Choroid plexus epithelial cell (primary cell): ENCODE measurements at regions not wholly inside any gene's neighbourhood (a gene's known extent, or its start where the extent isn't known, plus 50 kb on each side); places are given as distances from the start of the nearest gene placed in this dataset.

Source experiments
- DNase-seq: peaks from one replicate; pipeline ENCODE4 v3.0.0-alpha.2; 2010; ENCODE audit warnings: low read depth
- H3K4me3 ChIP-seq: 2 replicates; pipeline ENCODE4 v1.5.1; 2011; ENCODE audit warnings: low read depth, mild to moderate bottlenecking, control low read depth, low read length, moderate library complexity
- CTCF ChIP-seq: conservative IDR thresholded peaks from 2 replicates; pipeline ENCODE4 v1.5.1; 2011; ENCODE audit warnings: low read depth, mild to moderate bottlenecking, control low read depth, inconsistent platforms, low read length, moderate library complexity

GRCh38 chr6:55033016-55033546 is 141.2 kb upstream of the HCRTR2 start:
- H3K4me3 ChIP-seq: no peak overlapping the region
- DNase-seq: no peak
- TF ChIP-seq CTCF: no peak

GRCh38 chr6:55034752-55035151 is 139.6 kb upstream of the HCRTR2 start:
- no peak overlapping the region for H3K4me3 ChIP-seq
- no peak for TF ChIP-seq CTCF
- no peak for DNase-seq

DNA sequence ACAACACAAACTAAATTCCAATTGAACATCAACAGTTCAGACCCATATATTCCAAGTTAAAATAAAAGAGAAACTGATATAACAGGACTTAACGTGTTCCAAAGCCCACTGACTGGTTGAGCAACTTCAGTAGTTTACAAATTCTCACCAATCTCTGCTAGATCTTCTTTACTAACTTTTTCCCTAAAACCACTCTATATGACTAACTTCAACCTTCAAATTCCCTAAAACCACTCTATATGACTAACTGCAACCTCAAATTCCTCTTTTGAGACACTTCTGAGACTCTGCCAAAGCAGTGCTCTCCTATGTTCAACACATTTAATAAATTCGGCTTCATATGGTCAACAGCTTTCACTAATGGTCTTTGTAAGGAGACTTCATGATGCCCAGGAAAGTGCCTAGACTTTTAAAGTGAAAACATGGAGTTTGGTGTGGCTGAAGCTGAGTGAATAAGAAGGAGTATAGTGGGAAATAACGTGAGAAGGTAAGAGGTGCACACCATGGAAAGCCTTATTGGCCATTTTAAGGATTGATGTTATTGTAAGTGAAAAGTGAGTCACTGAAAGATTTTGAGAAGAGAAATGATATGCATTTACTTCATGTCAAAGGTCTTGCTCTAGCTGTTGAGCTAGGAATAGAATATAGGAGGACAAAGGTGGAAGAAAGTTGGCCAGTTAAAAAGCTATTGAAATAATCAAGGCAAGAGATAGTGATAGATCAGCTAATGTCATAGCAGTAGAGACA is 134.0 kb upstream of the HCRTR2 start:
- no peak for TF ChIP-seq CTCF
- no peak overlapping the region for H3K4me3 ChIP-seq
- DNase-seq: peak; percentile 58

GRCh38 chr6:55046869-55047422 is 127.4 kb upstream of the HCRTR2 start:
- no peak overlapping the region for H3K4me3 ChIP-seq
- DNase-seq: peak; percentile 18
- TF ChIP-seq CTCF: no peak

DNA sequence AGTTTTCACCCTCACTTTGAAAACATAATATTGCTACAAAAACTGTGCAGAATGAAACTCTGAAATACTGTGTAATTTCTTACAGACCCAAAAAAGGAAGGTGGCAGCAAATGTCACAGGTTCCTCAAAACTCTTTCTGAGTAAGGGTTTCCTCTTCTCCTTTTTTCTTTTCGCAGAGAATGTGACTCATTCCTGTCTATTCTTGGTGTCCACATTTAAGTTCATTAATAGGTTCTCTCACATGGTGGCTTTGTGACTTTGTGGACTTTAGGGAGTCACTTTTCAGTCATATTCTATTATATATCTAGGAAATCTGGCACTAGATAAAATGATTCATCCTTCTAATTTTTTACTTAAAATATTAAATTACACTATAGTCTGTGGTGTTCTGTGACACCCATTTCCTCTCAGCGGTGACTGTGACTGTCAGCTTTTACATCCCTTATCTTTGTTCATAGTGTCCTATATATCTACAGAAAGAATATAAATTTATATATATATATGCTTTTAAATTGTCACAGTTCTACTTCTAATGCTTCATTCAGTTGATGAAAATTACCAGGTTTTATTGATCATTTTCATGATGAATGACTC is 126.8 kb upstream of the HCRTR2 start:
- DNase-seq: no peak
- no peak overlapping the region for H3K4me3 ChIP-seq
- TF ChIP-seq CTCF: no peak

DNA sequence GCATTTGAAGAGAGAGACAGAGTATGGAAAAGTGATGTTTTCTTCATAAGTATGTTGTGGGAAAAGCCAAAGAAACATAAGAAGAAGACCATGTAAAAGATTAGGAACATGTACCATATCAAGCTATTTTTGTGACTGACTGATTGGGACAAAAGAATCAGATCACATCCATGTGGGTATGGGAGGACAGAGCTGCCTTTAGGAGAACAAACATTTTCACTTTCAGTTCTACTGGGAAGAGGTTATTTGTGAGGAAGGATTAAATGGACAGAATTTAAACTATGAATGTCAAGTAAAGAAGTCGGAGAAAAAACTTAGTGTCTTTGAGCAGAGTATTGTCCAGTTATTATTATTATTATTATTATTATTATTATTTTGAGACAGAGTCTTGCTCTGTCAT is 124.4 kb upstream of the HCRTR2 start:
- no peak for TF ChIP-seq CTCF
- no peak for DNase-seq
- no peak overlapping the region for H3K4me3 ChIP-seq
